ENCODE measurements at regions not wholly inside any gene's neighbourhood (a gene's known extent, or its start where the extent isn't known, plus 50 kb on each side); places are given as distances from the start of the nearest gene placed in this dataset.

- no peaks in the 10 kb centered on the region for H3K36me3 ChIP-seq
- intact Hi-C loops (cut with DNase I), result no loop called here
- no peaks in the 10 kb centered on the region for H3K27me3 ChIP-seq
- no peaks in the 10 kb centered on the region for H3K9me3 ChIP-seq
- ATAC-seq (no peak), DNase-seq (no peak)
- no peaks in the 10 kb centered on the region for H3K4me1 ChIP-seq
- no peak overlapping the region for H3K27ac ChIP-seq
- H3K4me3 ChIP-seq, result no peak overlapping the region
- TF ChIP-seq, protein P1, sequence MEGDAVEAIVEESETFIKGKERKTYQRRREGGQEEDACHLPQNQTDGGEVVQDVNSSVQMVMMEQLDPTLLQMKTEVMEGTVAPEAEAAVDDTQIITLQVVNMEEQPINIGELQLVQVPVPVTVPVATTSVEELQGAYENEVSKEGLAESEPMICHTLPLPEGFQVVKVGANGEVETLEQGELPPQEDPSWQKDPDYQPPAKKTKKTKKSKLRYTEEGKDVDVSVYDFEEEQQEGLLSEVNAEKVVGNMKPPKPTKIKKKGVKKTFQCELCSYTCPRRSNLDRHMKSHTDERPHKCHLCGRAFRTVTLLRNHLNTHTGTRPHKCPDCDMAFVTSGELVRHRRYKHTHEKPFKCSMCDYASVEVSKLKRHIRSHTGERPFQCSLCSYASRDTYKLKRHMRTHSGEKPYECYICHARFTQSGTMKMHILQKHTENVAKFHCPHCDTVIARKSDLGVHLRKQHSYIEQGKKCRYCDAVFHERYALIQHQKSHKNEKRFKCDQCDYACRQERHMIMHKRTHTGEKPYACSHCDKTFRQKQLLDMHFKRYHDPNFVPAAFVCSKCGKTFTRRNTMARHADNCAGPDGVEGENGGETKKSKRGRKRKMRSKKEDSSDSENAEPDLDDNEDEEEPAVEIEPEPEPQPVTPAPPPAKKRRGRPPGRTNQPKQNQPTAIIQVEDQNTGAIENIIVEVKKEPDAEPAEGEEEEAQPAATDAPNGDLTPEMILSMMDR (IDR thresholded peaks at IDR 0.05), result no peak
Observed at GRCh38 chr7:49443515-49443914, 329.9 kb upstream of the VWC2 start.

- TF ChIP-seq, protein P1 (IDR thresholded peaks at IDR 0.05), result no peak
- Histone ChIP-seq H3K9me3 (no peaks in the 10 kb centered on the region), H3K4me3 (no peak overlapping the region), H3K36me3 (no peaks in the 10 kb centered on the region), H3K27me3 (no peaks in the 10 kb centered on the region), H3K27ac (no peak overlapping the region), H3K4me1 (no peaks in the 10 kb centered on the region)
- no peak for DNase-seq
- intact Hi-C loops (cut with DNase I), result no loop called here
- no peak for ATAC-seq
Observed at GRCh38 chr7:49453486-49453885, 320.0 kb upstream of the VWC2 start.

DNA sequence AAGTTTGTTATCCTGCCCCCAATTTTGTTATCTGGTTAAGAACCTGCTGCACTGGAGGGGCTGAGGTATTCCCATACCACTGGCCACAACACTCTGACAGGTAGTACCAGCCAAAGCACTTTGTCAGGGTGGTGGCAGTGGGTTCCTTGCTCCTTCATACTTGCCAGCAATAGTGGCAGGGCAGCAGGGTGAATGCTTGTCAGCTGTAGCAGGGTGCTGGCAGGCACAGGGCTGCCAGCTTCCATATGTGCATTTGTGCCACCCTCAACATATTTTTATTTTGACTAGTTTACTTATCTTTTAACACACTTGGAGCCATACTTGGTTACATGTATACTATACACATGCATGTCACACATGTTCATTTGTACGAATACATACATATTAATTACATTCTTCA lies 294.0 kb upstream of the VWC2 start:
- no peak for ATAC-seq
- Histone ChIP-seq H3K4me3 (no peak overlapping the region), H3K4me1 (no peaks in the 10 kb centered on the region), H3K9me3 (no peaks in the 10 kb centered on the region), H3K27ac (no peak overlapping the region), H3K27me3 (no peaks in the 10 kb centered on the region), H3K36me3 (no peaks in the 10 kb centered on the region)
- intact Hi-C loops (cut with DNase I), result no loop called here
- DNase-seq, result no peak
- TF ChIP-seq, protein P1 (IDR thresholded peaks at IDR 0.05), result no peak

DNA sequence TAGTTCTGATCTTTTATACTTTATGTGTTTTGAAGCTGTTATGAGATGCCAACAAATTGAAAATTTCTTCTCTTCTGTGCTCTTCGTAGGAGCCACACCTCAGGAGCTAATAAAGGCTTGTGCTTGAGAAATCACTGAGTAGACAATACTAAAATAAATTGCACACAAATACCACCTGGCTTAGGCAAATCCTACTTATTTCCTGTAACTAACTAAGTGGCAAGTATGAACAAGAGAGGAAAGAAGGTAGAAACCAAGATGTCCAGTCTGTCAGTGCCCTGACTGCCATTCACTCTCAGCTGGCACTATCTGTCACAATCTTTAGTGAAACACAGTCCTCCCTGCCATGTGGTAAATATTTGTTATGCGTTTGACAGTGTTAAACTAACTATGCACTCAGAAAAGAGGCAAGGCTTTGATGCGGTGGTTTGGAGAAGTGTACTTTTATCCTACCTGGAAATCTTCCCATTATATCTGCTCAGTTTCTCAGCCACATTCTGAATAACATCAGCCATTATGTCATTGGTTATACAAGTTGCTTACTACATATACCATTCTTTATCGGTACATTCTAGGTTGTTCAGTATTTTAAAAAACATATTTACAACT lies 293.4 kb upstream of the VWC2 start:
- no peaks in the 10 kb centered on the region for H3K36me3 ChIP-seq
- intact Hi-C loops (cut with DNase I), result no loop called here
- DNase-seq, result no peak
- TF ChIP-seq, protein P1 (IDR thresholded peaks at IDR 0.05), result no peak
- no peak overlapping the region for H3K27ac ChIP-seq
- H3K4me1 ChIP-seq, result no peaks in the 10 kb centered on the region
- no peaks in the 10 kb centered on the region for H3K27me3 ChIP-seq
- no peaks in the 10 kb centered on the region for H3K9me3 ChIP-seq
- no peak overlapping the region for H3K4me3 ChIP-seq
- ATAC-seq, result no peak

GRCh38 chr7:49481075-49481474 lies 292.4 kb upstream of the VWC2 start:
- Histone ChIP-seq H3K9me3 (no peaks in the 10 kb centered on the region), H3K27ac (no peak overlapping the region), H3K27me3 (no peaks in the 10 kb centered on the region), H3K4me1 (no peaks in the 10 kb centered on the region), H3K36me3 (no peaks in the 10 kb centered on the region), H3K4me3 (no peak overlapping the region)
- ATAC-seq (no peak), DNase-seq (no peak)
- TF ChIP-seq, protein P1 (IDR thresholded peaks at IDR 0.05), result no peak
- intact Hi-C loops (cut with DNase I), result no loop called here

- DNase-seq (no peak), ATAC-seq (peak; percentile 74)
- H3K36me3 ChIP-seq, result no peaks in the 10 kb centered on the region
- no peak overlapping the region for H3K27ac ChIP-seq
- no peaks in the 10 kb centered on the region for H3K9me3 ChIP-seq
- H3K27me3 ChIP-seq, result no peaks in the 10 kb centered on the region
- H3K4me1 ChIP-seq, result no peaks in the 10 kb centered on the region
- intact Hi-C loops (cut with DNase I), result no loop called here
- no peak overlapping the region for H3K4me3 ChIP-seq
- TF ChIP-seq, protein P1 (IDR thresholded peaks at IDR 0.05), result peak; percentile 26
Observed at GRCh38 chr7:49483142-49483541, 290.3 kb upstream of the VWC2 start.

Measured in upper lobe of right lung (tissue), 1 donor.